Stimulated activated CD8-positive, alpha-beta memory T cell treated with anti-CD3 and anti-CD28 coated beads, Interleukin-2, amount 100 ng/mL, for 48 hours (primary cell): ENCODE measurements at regions not wholly inside any gene's neighbourhood (a gene's known extent, or its start where the extent isn't known, plus 50 kb on each side); places are given as distances from the start of the nearest gene placed in this dataset.

Experiments used
- DNase-seq, 2 donors: peaks; one replicate each; pipeline ENCODE4 v3.0.0-alpha.2; 2020; ENCODE audit warnings: low read depth in 2 of 2

- no peak for DNase-seq
These were observed 507.7 kb downstream of the EPM2A start for GRCh38 chr6:145227593-145227992.

- no peak for DNase-seq
These were observed 506.2 kb downstream of the EPM2A start for GRCh38 chr6:145228962-145229582.

- DNase-seq, result no peak
These were observed 501.4 kb downstream of the EPM2A start for GRCh38 chr6:145233955-145234354.

DNA sequence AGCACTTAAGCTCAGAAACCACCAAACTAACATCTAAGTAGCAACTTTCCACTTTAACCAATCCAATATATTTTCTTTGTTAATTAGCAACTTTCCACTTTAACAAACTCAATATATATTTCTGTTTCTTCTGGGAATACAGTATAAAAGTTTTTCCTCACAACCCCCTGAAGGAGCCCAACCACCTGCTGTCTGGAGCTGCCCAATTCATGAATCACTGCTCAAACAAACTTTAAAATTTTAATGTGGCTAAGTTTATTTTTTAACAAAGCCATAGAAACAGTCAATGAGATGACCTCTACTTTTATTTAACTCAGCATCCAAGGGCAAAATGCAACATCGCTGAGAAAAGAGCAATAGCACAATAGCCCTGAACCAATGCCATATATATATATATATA, 500.1 kb downstream of the EPM2A start:
- no peak for DNase-seq

- DNase-seq, result no peak
These were observed 496.5 kb downstream of the EPM2A start for GRCh38 chr6:145238787-145239186.

GRCh38 chr6:145241039-145241438, 494.3 kb downstream of the EPM2A start:
- DNase-seq, result no peak

DNA sequence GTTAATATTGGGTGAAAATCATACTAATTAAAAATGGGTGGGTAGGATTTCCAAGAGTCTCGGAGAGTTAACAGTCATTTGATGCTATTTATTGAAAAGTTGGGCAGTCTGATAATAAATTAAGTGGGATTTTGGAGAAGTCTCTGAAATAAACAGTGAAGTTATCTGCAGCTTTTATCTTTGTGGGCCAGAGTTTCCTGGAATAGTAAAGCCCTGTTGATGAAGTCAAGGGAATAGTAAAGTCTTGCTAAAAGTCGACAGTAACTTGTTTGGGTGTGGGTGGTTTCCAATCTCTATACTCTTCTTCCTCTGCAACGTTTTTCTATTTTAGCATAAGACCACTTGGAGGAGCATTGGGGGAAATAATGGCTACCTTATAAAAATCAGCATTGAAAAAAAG, 493.6 kb downstream of the EPM2A start:
- DNase-seq, result no peak

DNA sequence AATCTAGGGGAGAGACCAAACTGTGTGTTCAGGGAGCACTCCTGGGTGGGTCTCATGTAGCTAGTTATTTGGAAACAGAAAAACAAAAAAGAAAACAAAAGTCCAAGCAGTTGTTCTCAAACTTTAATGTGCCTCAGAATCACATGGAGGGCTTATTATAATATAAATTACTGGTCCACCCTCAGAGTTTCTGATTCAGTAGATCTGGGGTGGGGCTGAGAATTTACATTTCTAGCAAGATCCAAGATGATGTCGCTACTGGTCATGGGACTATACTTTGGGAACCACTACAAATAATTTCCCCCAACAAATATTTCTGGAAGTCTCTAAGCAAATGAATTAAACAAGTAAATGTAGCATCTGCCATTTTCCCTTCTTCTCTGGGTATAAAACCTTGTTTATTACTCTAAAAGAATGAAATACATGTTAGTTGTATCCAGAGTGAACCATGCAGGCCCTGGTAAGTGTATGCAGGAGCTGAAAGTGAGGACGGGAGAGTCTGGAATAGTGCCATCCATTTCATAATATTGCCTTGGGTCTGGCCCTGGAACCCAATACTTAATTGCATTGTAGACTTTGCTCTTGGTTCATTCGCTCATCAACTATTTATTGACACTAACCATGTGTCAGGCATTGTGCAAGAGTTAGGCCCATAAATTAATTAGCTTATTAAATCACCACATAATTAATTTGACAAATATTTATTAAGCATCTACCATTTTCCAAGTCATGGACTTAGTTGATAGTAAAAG, 490.8 kb downstream of the EPM2A start:
- no peak for DNase-seq

- no peak for DNase-seq
These were observed 490.2 kb downstream of the EPM2A start for GRCh38 chr6:145245119-145245518.

GRCh38 chr6:145247692-145248419, 487.5 kb downstream of the EPM2A start:
- DNase-seq, result no peak

- no peak for DNase-seq
These were observed 484.9 kb downstream of the EPM2A start for GRCh38 chr6:145250436-145250835.

GRCh38 chr6:145252737-145253136, 482.6 kb downstream of the EPM2A start:
- no peak for DNase-seq

DNA sequence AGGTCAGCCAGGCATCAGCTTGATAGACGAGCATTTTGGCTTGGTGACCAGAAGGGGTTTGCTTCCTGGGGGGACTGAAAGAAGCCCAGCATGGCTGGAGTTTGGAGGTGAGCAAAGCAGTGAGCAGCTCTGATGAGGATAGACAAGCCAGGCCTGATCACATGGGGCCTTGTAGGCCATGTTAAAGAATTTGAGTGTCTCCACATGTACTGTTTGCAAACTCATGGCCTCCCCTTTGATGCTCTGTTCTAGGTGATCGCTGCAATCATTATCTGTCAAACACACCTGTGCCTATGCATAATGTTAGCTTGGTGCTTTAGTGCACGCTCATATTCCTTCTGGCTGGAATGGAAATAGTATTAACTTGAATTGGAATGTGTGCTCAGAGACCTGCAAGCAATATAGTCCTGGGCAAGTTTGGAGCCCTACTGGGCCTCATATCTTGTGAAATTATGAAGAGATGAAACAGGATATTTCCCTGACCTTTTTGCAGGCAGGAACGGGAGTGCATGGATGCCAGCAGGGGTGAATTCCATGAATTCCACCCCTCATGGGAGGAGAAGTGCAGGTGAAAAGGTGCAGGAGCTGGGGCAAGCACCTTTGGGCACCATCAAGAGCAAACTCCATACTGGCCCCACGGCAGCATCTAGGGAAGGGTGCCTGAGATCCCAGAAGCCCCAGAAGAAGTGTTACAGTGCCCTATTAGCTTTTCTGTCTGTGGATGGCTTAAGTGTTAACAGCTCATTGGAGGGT, 480.5 kb downstream of the EPM2A start:
- DNase-seq, result no peak

- DNase-seq, result no peak
These were observed 477.6 kb downstream of the EPM2A start for GRCh38 chr6:145257704-145258103.

GRCh38 chr6:145258122-145258521, 477.2 kb downstream of the EPM2A start:
- no peak for DNase-seq

- no peak for DNase-seq
These were observed 474.7 kb downstream of the EPM2A start for GRCh38 chr6:145260484-145261175.

DNA sequence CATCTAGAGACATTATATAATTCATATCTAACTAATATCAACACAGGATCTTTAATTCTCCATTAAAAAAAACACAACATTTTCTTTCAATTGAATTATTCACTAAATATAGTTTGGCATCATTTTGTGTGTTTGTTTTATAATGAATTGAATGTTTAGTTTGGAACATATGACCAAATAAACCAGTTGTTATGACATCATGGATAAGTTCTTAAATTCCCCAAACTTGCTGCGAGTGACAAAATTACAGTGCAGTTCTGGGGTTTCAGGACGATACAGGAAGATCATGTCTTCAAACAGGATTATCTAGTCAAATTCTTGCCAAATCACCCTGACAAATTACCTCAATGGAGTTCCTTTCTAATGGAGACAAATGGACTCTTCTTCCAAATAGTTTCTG, 473.6 kb downstream of the EPM2A start:
- DNase-seq, result no peak

DNA sequence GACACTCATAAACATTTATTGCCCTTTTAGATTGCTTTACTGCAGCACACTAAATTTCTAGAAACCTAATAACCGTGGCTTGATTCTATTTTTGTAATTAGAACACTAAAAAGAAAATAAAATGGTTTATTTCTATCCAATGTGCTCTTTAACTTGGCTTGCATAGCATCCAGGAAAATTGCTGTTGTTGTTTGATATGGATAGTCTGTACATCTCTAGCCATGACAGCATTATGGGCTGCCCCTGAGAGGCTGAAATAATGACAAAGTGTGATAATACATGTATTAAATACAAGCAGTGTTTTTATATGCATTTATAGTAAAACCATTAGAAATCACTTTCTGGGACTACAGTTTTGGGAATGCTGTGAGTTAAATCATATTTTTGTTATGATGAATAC, 472.5 kb downstream of the EPM2A start:
- no peak for DNase-seq

GRCh38 chr6:145263778-145264211, 471.5 kb downstream of the EPM2A start:
- DNase-seq, result no peak

GRCh38 chr6:145266432-145267075, 468.8 kb downstream of the EPM2A start:
- no peak for DNase-seq
